Thyroid gland (tissue), 4 donors: ENCODE measurements at regions not wholly inside any gene's neighbourhood (a gene's known extent, or its start where the extent isn't known, plus 50 kb on each side); places are given as distances from the start of the nearest gene placed in this dataset.
"Not testable (repeated sequence)": the region's sequence is repeated elsewhere in the genome, so short reads cannot be mapped to it uniquely, and the experiment has no call there.

Experiments used
- DNase-seq, 2 donors: peaks; one replicate each; pipeline ENCODE4 v3.0.0-alpha.2; 2019
- H3K27ac ChIP-seq, 3 donors: fragments of 200-600 bp; sonication (generic); 1 replicate in 2 of 3; 2 replicates in 1 of 3; pipeline ENCODE4 v1.5.1; 2016 to 2019; ENCODE audit warnings: mild to moderate bottlenecking in 1 of 3, moderate library complexity in 1 of 3
- H3K27me3 ChIP-seq: fragments of 200-600 bp; sonication (generic); one replicate; pipeline ENCODE4 v1.5.1; 2019
- H3K36me3 ChIP-seq, 2 donors: fragments of 200-600 bp; sonication (generic); one replicate each; pipeline ENCODE4 v1.5.1; 2016 to 2019
- H3K4me1 ChIP-seq, 2 donors: fragments of 200-600 bp; sonication (generic); one replicate each; pipeline ENCODE4 v1.5.1; 2017 to 2019
- H3K4me3 ChIP-seq, 3 donors: fragments of 200-600 bp; sonication (generic); replicated peaks in 1 of 3; 1 replicate in 2 of 3; 2 replicates in 1 of 3; pipeline ENCODE4 v1.5.1; 2016; ENCODE audit warnings: mild to moderate bottlenecking in 1 of 3
- H3K9me3 ChIP-seq: fragments of 200-600 bp; sonication (generic); one replicate; pipeline ENCODE4 v1.5.1; 2017
- CTCF ChIP-seq, 6 experiments: fragments of 200-600 bp in 3 of 6; fragments of 450-650 bp in 3 of 6; sonication (generic) in 3 of 6; IDR thresholded peaks; one replicate each; pipeline ENCODE4 v1.5.1; 2016 to 2019; ENCODE audit warnings: antibody characterized with exemption in 6 of 6, mild to moderate bottlenecking in 2 of 6, inconsistent platforms in 1 of 6, moderate library complexity in 1 of 6
- POLR2A ChIP-seq, 2 donors: fragments of 450-650 bp; IDR thresholded peaks; one replicate each; pipeline ENCODE4 v1.6.1; 2017; ENCODE audit warnings: antibody characterized with exemption in 2 of 2, mild to moderate bottlenecking in 2 of 2, moderate library complexity in 1 of 2
- WGBS, 2 donors: methylation state at CpG; one replicate each; pipeline ENCODE4 v1.1.5; 2017; 5-methylcytosine and 5-hydroxymethylcytosine counted together
- intact Hi-C: fragments of 100-400 bp; cut with DNase I; formaldehyde crosslinking; loops from one replicate; pipeline ENCODE4 v1.15.1; 2023

- H3K27ac ChIP-seq: no peak overlapping the region
- H3K36me3 ChIP-seq: no peaks in the 10 kb centered on the region
- DNase-seq: no peak
- no peaks in the 10 kb centered on the region for H3K4me1 ChIP-seq
- H3K4me3 ChIP-seq: no peak overlapping the region
- TF ChIP-seq CTCF (IDR thresholded peaks at IDR 0.05) (no peak), POLR2A (IDR thresholded peaks at IDR 0.05) (no peak)
- intact Hi-C loops: no loop called here
- WGBS, 2 donors: 61 to 70% methylated on average over 3 of the region's 3 CpGs
- no peaks in the 10 kb centered on the region for H3K9me3 ChIP-seq
- no peaks in the 10 kb centered on the region for H3K27me3 ChIP-seq
Observed at GRCh38 chr13:31545616-31546015, 193.7 kb upstream of the RXFP2 start.

- intact Hi-C loops: no loop called here
- 60 to 76% methylated on average over 5 of the region's 5 CpGs for WGBS, 2 donors
Observed at GRCh38 chr13:31556376-31556775, 182.9 kb upstream of the RXFP2 start.

DNA sequence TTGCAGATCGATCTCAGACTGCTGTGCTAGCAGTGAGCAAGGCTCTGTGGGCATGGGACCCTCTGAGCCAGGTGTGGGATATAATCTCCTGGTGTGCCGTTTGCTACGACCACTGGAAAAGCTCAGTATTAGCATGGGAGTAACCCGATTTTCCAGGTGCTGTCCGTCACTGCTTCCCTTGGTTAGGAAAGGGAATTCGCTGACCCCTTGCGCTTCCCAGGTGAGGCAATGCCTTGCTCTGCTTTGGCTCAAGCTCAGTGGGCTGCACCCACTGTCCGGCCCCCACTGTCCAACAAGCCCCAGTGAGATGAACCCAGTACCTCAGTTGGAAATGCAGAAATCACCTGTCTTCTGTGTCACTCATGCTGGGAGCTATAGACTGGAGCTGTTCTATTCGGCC, 155.1 kb upstream of the RXFP2 start:
- intact Hi-C loops, H3K27ac ChIP-seq, H3K4me1 ChIP-seq, DNase-seq, H3K4me3 ChIP-seq, H3K36me3 ChIP-seq, H3K27me3 ChIP-seq, H3K9me3 ChIP-seq: not testable (repeated sequence)
- 93 to 94% methylated on average over 9 of the region's 9 CpGs for WGBS, 2 donors

More at GRCh38 chr13:31556376-31556775, 182.9 kb upstream of the RXFP2 start:
- H3K27ac ChIP-seq: no peak overlapping the region
- H3K4me1 ChIP-seq: no peaks in the 10 kb centered on the region
- TF ChIP-seq CTCF (IDR thresholded peaks at IDR 0.05) (no peak), POLR2A (IDR thresholded peaks at IDR 0.05) (no peak)
- no peaks in the 10 kb centered on the region for H3K36me3 ChIP-seq
- H3K4me3 ChIP-seq: no peak overlapping the region
- H3K27me3 ChIP-seq: no peaks in the 10 kb centered on the region
- H3K9me3 ChIP-seq: no peaks in the 10 kb centered on the region
- no peak for DNase-seq

- no peak overlapping the region for H3K4me3 ChIP-seq
- no peaks in the 10 kb centered on the region for H3K36me3 ChIP-seq
- WGBS, 2 donors: 51 to 52% methylated on average over 3 of the region's 3 CpGs
- TF ChIP-seq CTCF (IDR thresholded peaks at IDR 0.05): no peak
- no peak for TF ChIP-seq POLR2A (IDR thresholded peaks at IDR 0.05)
- H3K27me3 ChIP-seq: no peaks in the 10 kb centered on the region
- no peak for DNase-seq
- H3K27ac ChIP-seq: no peak overlapping the region
- no peaks in the 10 kb centered on the region for H3K4me1 ChIP-seq
- H3K9me3 ChIP-seq: no peaks in the 10 kb centered on the region
- intact Hi-C loops: no loop called here
Observed at GRCh38 chr13:31587698-31588266, 151.5 kb upstream of the RXFP2 start.

GRCh38 chr13:31588316-31588715, 151.0 kb upstream of the RXFP2 start:
- H3K9me3 ChIP-seq: no peaks in the 10 kb centered on the region
- H3K27ac ChIP-seq: no peak overlapping the region
- H3K36me3 ChIP-seq: no peaks in the 10 kb centered on the region
- H3K4me1 ChIP-seq: no peaks in the 10 kb centered on the region
- H3K4me3 ChIP-seq: no peak overlapping the region
- WGBS, 2 donors: 46 to 53% methylated on average over 3 of the region's 3 CpGs
- DNase-seq: no peak
- no peak for TF ChIP-seq CTCF (IDR thresholded peaks at IDR 0.05)
- no peak for TF ChIP-seq POLR2A (IDR thresholded peaks at IDR 0.05)
- no peaks in the 10 kb centered on the region for H3K27me3 ChIP-seq
- intact Hi-C loops: no loop called here

- WGBS, 2 donors: 50 to 88% methylated on average over 1 of the region's 1 CpG
- no peak for DNase-seq
- intact Hi-C loops: no loop called here
- H3K4me3 ChIP-seq: no peak overlapping the region
- H3K27ac ChIP-seq: no peak overlapping the region
- no peaks in the 10 kb centered on the region for H3K36me3 ChIP-seq
- no peaks in the 10 kb centered on the region for H3K4me1 ChIP-seq
- no peaks in the 10 kb centered on the region for H3K9me3 ChIP-seq
- H3K27me3 ChIP-seq: no peaks in the 10 kb centered on the region
- TF ChIP-seq POLR2A (IDR thresholded peaks at IDR 0.05) (no peak), CTCF (IDR thresholded peaks at IDR 0.05) (no peak)
Observed at GRCh38 chr13:31588893-31589292, 150.4 kb upstream of the RXFP2 start.
